AG09309 (cell line): ENCODE measurements at regions not wholly inside any gene's neighbourhood (a gene's known extent, or its start where the extent isn't known, plus 50 kb on each side); places are given as distances from the start of the nearest gene placed in this dataset.

ENCODE experiments used
- DNase-seq: peaks from one replicate; pipeline ENCODE4 v3.0.0-alpha.2; 2010; ENCODE audit warnings: low read depth
- H3K4me3 ChIP-seq: 2 replicates; pipeline ENCODE4 v1.5.1; 2011; ENCODE audit warnings: mild to moderate bottlenecking, low read depth, low read length, moderate library complexity; ENCODE audit not compliant: control insufficient read depth
- TF ChIP-seq, protein P1 (sequence below): IDR thresholded peaks from 2 replicates; pipeline ENCODE4 v1.5.1; 2011; ENCODE audit warnings: mild to moderate bottlenecking, low read depth, low read length, inconsistent platforms; ENCODE audit not compliant: insufficient read depth, control insufficient read depth; ENCODE audit errors: missing control alignments

DNA sequence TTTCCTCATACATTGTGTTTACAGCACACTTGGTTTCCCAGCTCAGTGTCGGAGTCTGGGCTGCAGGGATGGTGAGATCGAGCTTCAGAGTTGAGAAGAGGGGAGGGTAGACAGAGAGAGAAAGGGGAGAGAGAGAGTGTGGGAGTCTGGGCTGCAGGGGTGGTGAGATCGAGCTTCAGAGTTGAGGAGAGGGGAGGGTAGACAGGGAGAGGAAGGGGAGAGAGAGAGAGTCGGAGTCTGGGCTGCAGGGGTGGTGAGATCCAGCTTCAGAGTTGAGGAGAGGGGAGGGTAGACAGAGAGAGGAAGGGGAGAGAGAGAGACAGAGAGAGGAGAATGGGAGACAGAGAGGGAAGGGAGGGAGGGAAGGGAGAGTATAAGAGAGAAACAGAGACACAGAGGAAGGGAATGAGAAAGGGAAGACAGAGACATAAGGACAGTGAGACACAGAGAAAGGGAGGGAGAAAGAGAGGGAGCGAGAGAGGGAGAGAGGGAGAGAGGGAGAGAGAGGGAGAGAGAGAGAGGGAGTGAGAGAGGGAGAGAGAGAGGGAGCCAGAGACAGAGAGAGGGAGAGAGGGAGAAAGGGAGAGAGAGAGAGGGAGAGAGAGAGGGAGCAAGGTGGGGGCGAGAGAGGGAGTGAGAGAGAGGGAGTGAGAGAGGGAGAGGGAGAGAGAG lies 222.7 kb upstream of the GMDS start:
- TF ChIP-seq, protein P1, sequence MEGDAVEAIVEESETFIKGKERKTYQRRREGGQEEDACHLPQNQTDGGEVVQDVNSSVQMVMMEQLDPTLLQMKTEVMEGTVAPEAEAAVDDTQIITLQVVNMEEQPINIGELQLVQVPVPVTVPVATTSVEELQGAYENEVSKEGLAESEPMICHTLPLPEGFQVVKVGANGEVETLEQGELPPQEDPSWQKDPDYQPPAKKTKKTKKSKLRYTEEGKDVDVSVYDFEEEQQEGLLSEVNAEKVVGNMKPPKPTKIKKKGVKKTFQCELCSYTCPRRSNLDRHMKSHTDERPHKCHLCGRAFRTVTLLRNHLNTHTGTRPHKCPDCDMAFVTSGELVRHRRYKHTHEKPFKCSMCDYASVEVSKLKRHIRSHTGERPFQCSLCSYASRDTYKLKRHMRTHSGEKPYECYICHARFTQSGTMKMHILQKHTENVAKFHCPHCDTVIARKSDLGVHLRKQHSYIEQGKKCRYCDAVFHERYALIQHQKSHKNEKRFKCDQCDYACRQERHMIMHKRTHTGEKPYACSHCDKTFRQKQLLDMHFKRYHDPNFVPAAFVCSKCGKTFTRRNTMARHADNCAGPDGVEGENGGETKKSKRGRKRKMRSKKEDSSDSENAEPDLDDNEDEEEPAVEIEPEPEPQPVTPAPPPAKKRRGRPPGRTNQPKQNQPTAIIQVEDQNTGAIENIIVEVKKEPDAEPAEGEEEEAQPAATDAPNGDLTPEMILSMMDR: no peak
- DNase-seq: no peak
- H3K4me3 ChIP-seq: no peak overlapping the region

DNA sequence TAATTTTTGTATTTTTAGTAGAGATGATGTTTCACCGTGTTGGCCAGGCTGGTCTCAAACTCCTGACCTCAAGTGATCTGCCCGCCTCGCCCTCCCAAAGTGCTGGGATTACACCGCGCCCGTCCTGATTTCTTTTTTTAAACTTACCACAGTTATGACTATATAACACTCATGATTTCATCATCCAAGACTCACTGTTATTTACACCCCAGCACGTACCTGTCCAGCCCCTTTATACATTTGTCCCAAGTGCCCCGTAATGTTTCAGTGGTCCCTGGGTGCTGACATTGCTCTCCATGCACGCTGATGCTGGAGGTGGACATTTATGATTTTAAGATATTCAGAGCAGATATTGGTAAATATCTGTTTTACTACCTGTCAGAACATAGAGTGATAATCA lies 219.9 kb upstream of the GMDS start:
- no peak overlapping the region for H3K4me3 ChIP-seq
- no peak for DNase-seq
- TF ChIP-seq, protein P1: no peak

DNA sequence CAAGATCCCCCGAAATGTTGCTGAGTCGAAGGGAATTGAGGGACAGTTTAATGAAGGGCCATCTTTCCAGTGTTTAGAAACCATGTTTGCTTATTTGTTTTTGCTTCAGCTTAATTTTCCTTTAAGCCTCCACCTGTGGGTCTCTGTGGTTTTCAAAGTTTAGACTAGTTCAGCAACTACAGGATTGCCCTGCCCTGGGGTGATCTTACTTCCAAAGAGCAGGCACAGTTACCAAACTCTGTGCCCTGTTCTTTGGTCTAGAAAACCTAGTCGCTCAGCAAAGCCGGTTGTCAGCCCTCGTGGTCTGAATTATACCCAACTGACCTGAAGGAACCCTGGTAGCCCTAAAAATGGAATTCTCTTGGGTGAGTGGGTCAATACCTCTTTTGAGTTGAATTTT lies 219.2 kb upstream of the GMDS start:
- TF ChIP-seq, protein P1: no peak
- DNase-seq: no peak

DNA sequence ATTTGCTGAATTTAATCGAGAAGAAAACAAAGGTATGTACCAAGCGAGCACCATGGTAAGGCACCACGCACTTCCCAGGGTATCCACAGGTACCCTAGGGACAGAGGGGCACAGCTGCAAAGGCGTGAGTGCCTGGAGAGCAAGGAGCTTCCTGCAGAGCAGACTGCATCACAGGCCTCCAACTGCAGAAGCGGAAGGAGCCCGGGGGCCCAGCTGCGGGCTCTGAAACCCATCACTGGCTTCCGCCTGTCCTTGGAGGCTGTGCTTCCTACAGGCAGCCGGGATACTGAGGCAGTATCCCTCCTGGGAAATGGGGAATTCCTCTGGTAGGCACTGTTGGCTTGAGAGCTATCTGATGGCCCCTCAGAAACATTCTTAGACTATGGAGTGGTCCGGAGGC lies 217.4 kb upstream of the GMDS start:
- TF ChIP-seq, protein P1: no peak
- no peak for DNase-seq
- H3K4me3 ChIP-seq: no peak overlapping the region

More for the DNA sequence above, 219.2 kb upstream of the GMDS start:
- H3K4me3 ChIP-seq: no peak overlapping the region

DNA sequence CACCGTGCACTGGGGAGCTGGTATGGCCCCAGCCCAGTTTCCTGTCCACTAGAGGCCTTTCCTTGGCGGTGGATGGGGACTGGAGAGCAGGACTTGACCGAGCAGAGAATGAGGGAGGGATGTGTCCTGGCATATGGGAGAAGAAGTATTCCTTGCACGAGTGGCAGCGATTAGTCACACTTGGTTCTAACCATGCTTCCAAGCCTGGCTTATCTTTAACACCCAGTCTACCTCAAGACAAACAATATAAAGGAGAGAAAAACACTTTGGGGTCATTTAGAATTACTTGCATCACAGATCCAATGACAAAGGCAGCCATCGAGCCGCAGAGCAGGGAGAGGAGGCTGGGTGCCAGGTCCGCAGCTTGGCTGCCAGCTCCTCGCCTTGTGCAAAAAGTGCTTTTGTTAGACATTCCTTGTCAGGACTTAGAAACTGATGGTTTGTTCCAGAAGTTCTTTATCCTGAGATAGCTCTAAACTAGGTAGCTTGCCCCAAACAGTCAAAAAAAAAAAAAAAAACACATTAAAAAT lies 214.9 kb upstream of the GMDS start:
- no peak for DNase-seq
- H3K4me3 ChIP-seq: no peak overlapping the region
- TF ChIP-seq, protein P1: no peak

DNA sequence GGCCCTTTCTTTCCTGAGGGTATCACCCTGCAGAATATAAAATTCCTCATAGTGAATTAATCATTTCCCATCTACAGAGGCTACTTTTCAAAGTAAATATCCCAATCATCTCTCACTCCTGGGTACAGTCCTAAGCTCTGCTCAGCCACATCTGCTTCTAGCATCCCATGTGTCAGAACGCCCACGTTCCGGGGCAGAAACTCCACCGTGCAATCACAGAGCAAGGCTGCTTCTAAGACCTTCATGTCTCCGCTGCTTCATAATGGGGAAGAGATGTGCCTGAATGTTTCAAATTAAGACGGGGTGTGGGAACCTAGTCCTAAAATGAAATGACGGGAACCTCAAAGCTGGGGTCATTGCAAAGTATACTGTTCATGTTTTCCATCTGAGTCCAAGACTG lies 208.8 kb upstream of the GMDS start:
- peak; percentile 57 for DNase-seq
- H3K4me3 ChIP-seq: no peak overlapping the region
- TF ChIP-seq, protein P1: no peak
